Type B pancreatic cell (in vitro differentiated cells): ENCODE measurements at regions not wholly inside any gene's neighbourhood (a gene's known extent, or its start where the extent isn't known, plus 50 kb on each side); places are given as distances from the start of the nearest gene placed in this dataset.

Source experiments
- DNase-seq: peaks from one replicate; pipeline ENCODE4 v3.0.0; 2021; ENCODE audit warnings: mixed read lengths; ENCODE audit not compliant: unreplicated experiment; ENCODE audit errors: extremely low spot score
- H3K27ac Mint-ChIP-seq: 2 replicates; pipeline ENCODE4 v1.8.0; 2021; ENCODE audit warnings: mild to moderate bottlenecking, mixed read lengths
- H3K27me3 Mint-ChIP-seq: 2 replicates; pipeline ENCODE4 v1.8.0; 2021; ENCODE audit warnings: mixed read lengths
- H3K36me3 Mint-ChIP-seq: 2 replicates; pipeline ENCODE4 v1.8.0; 2021; ENCODE audit warnings: mixed read lengths
- H3K4me1 Mint-ChIP-seq: one replicate; pipeline ENCODE4 v1.8.0; 2021; ENCODE audit warnings: mixed read lengths; ENCODE audit not compliant: unreplicated experiment
- H3K4me3 Mint-ChIP-seq: 2 replicates; pipeline ENCODE4 v1.8.0; 2021; ENCODE audit warnings: mild to moderate bottlenecking, mixed read lengths
- H3K9me3 Mint-ChIP-seq: 2 replicates; pipeline ENCODE4 v1.8.0; 2021; ENCODE audit warnings: mixed read lengths
- CTCF ChIP-seq: fragments of 200-600 bp; sonication (generic); conservative IDR thresholded peaks from 2 replicates; pipeline ENCODE4 v1.5.0; 2021; ENCODE audit warnings: antibody characterized with exemption, mild to moderate bottlenecking

GRCh38 chr5:61813361-61813760 lies 481.3 kb downstream of the ZSWIM6 start:
- Mint-ChIP-seq H3K27ac (no peak overlapping the region), H3K4me3 (no peak overlapping the region), H3K4me1 (peaks cover 10% of the 10 kb centered on the region), H3K9me3 (no peaks in the 10 kb centered on the region), H3K36me3 (no peaks in the 10 kb centered on the region), H3K27me3 (peaks cover 16% of the 10 kb centered on the region)
- no peak for DNase-seq
- no peak for TF ChIP-seq CTCF

DNA sequence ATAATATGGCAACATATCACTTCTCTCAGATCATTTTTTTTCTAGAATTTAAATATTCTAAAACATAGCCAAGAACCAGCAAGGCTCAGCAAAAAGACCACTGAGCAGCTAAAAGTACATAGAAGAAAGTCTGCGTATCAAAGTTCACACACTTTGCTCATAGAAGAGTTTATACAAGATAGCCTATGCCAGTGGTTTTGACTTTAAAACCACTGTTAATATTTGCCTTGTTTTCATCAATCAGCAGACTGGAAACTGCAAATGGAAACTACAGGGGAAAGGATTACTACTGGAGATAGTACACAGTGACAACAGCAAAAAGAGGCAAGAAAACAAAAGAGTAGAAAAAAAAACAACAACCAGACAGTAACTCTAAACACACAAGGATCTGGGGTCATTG lies 483.3 kb downstream of the ZSWIM6 start:
- no peaks in the 10 kb centered on the region for H3K36me3 Mint-ChIP-seq
- no peak for DNase-seq
- no peak overlapping the region for H3K27ac Mint-ChIP-seq
- no peaks in the 10 kb centered on the region for H3K9me3 Mint-ChIP-seq
- H3K4me1 Mint-ChIP-seq = peaks cover 10% of the 10 kb centered on the region
- peaks cover 16% of the 10 kb centered on the region for H3K27me3 Mint-ChIP-seq
- no peak overlapping the region for H3K4me3 Mint-ChIP-seq
- no peak for TF ChIP-seq CTCF

DNA sequence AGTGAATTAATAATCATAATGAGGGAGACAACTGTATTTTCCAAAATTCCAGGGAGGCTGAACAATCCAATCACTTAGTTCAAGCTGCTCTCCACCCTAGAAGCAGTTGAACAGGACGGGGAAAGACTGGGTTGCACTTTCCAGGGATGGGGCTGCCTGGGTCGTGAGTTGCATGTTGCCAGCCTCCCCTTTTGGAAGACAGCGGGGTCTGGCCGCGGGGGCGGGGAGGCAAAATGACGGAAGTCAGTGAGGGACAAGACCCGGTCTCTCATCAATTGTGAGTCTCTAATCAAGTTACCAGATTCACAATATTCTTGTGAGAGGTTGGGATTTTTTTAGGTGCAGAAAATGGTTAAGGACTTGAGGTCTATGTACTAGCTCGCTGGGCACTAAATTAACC lies 484.1 kb downstream of the ZSWIM6 start:
- H3K27ac Mint-ChIP-seq = no peak overlapping the region
- DNase-seq = no peak
- H3K27me3 Mint-ChIP-seq = peaks cover 10% of the 10 kb centered on the region
- peaks cover 10% of the 10 kb centered on the region for H3K4me1 Mint-ChIP-seq
- no peaks in the 10 kb centered on the region for H3K9me3 Mint-ChIP-seq
- H3K4me3 Mint-ChIP-seq = no peak overlapping the region
- no peaks in the 10 kb centered on the region for H3K36me3 Mint-ChIP-seq
- no peak for TF ChIP-seq CTCF

DNA sequence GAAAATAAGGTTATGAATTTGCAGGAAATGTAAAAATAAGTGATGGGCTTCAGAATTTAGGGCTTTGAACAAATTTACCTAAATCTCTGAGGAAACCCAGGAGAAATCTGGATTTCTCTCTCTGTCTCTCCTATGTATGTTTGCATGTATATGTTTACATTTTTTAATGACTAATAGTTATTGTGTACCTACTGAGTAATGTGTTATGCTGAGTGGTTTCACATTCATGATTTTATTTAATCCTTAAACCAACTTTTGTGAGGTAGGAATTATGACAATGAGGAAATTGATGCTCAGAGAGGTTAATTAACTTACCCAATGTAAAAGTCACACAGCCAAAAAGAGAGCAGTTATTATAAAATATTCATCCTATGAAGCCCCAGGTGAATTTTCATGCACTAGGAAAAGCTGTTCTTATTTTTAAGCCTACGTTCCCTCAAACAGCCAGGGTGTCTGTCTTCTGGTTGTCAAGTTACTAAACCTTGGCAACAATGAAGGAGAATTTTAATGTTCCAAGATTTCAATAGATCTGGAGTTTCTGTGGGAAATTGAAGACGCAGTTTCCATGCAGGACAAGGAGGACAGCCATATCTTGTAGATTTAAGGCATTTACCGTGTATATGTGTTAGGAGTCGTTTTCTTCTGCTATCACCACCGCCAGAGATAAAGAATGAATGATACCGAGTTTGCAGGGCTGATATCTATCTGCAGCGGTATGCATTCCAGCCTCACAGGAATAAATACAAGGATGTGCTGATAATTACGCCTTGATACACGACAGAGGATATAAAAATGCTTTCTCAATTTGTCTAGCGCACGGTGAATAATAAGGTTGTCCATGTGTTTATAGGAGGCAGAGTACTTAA lies 484.8 kb downstream of the ZSWIM6 start:
- Mint-ChIP-seq H3K4me1 (peaks cover 10% of the 10 kb centered on the region), H3K4me3 (no peak overlapping the region), H3K27ac (no peak overlapping the region), H3K27me3 (peaks cover 4% of the 10 kb centered on the region), H3K36me3 (no peaks in the 10 kb centered on the region), H3K9me3 (no peaks in the 10 kb centered on the region)
- no peak for DNase-seq
- no peak for TF ChIP-seq CTCF

DNA sequence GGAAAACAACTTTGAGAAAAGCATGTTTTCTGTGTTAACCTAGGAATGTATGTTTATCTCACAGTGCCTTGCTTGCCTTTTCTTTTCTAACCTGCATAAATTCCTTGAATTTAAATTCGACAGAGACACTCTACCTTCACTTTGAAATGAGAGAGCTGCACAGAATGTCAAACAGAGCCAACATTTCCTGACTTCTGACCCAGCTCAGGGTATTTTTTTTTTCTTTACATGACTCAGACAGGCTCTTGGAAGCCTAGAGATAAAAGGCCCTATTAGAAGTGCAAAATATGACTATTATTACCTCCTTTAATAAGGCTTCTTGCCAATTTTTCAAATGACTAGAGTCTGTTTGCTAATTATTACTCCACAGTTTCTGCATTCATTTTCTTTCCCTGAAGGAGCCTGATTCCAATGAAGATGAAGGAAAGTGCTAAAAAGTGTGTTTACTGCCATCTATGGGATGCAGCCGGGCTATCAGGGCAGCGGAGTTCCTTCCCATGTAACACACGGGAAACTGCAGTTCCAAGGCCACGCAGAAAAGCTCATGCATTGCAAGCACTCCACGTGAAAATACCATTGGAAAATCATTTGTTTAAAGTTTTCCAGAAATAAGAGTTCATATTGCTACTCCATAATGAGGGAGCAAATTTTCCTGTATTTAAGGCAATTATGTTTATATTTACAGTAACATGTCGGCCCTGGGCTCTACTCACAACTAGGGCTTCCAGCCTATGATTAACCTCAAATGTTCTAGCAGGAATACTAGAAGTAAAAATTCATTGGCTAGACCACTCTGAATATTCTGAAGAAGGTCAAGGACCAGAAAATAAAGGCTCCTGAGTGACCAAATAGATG lies 485.6 kb downstream of the ZSWIM6 start:
- no peaks in the 10 kb centered on the region for H3K9me3 Mint-ChIP-seq
- no peak overlapping the region for H3K27ac Mint-ChIP-seq
- no peak for DNase-seq
- peak; percentile 82 for TF ChIP-seq CTCF
- peaks cover 4% of the 10 kb centered on the region for H3K27me3 Mint-ChIP-seq
- H3K4me3 Mint-ChIP-seq = no peak overlapping the region
- no peaks in the 10 kb centered on the region for H3K36me3 Mint-ChIP-seq
- H3K4me1 Mint-ChIP-seq = peaks cover 10% of the 10 kb centered on the region
